Kidney tubule cell (primary cell): ENCODE measurements at regions not wholly inside any gene's neighbourhood (a gene's known extent, or its start where the extent isn't known, plus 50 kb on each side); places are given as distances from the start of the nearest gene placed in this dataset.

Source experiments
- DNase-seq: peaks from one replicate; pipeline ENCODE4 v3.0.0-alpha.2; 2018; ENCODE audit warnings: low spot score

DNA sequence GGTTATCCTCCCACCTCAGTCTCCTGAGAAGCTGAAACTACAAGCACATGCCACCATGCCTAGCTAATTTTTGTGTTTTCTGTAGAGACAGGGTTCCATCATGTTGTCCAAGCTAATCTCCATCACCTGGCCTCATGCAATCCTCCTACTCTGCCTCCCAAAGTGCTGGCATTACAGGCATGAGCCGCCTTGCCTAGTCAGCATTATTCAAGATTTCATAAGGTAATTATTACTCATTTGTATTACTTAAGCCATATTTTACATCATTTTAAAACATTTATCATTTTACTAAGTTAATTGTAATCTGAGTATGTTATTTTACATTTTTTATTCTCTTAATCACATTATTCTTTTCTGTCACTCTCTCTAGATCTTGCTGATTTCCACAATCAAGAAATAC lies 1575.6 kb downstream of the NCAM2 start:
- DNase-seq, result no peak

DNA sequence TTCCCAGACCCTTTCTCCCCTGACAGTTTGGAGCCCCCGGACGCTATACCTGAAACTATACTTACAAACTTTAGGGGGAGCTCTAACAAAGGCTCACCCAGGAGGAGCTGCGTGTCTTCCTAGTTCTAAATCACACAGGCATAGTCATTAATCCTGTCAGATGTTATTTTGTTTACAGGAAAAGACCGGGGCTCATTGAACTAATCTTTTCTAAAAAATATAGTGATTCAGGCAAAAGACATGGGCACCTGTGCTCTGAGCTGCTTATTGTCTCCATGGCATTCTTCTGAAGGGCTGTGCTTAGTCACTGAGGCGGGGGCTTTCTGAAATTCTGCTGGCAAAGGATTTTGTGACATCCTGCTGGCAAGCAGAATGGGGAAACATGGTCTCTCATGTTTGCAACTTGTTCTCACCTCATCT lies 1577.0 kb downstream of the NCAM2 start:
- DNase-seq, result no peak

DNA sequence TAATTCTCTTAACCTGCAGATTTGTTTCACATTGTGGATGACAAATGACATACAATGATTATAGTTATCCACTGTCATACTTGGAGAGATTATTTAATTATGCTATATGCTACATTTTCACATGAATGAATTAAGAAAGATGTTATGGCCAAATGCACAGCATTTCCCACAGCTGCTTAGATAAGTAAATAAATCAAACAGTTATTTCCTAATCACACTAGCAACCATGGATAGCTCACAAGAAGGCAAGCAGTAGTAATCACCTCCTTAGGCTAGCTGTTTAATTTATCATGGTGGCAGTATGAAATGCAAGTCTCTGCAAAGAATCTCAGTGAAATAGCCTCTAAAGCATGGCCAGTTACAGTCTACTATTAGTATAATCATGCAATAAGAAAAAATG lies 1581.5 kb downstream of the NCAM2 start:
- no peak for DNase-seq

DNA sequence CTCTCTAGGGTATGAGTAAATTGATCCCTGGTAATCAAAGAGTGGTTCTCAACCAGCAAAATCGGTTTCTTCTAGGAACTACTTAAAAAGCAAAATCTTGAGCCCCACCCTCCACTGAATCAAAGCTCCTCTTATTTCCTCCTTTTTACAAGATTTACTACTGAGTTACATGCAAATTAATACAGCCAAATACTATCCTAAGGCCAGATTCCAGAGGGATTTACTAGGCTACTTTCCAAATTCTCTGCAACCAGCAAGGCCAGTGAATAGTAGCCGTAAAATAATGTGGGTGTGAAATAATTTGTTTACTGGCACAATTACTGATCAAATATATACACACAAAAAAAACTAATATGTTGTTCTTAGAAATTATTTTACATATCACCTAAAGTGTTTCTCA lies 1583.8 kb downstream of the NCAM2 start:
- no peak for DNase-seq

DNA sequence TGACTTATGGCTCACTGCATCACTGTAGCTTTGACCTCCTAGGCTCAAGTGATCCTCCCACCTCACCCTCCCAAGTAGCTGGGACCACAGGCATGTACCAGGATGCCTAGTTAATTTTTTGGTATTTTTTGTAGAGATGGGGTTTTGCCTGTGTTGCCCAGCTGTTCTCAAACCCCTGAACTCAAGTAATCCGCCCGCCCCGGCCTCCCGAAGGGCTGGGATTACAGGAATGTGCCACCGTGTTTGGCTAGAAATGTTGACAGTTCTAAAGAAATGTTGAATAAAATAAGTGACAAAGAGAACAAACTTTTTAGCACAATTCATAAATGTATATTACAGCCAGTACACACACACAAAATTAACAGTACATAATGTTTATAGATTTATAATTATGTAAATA lies 1586.1 kb downstream of the NCAM2 start:
- no peak for DNase-seq

DNA sequence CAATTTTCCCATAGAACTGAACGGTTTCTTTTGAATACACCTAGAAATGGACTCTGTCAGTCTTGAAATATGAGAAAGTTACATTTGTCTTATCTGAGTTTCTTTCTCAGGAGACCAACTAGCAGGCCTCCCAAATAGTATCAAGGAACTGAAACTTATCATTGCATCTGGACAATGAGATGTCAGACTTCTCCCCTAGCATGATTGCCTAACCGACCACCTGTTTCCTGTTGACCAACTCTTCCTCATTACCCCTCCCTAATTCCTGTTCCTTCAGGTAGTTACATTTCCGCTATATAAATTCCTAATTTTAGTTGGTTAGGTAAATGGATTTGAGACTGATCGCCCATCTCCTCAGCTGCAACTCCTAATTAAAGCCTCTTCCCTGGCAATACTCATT lies 1587.3 kb downstream of the NCAM2 start:
- DNase-seq, result no peak

DNA sequence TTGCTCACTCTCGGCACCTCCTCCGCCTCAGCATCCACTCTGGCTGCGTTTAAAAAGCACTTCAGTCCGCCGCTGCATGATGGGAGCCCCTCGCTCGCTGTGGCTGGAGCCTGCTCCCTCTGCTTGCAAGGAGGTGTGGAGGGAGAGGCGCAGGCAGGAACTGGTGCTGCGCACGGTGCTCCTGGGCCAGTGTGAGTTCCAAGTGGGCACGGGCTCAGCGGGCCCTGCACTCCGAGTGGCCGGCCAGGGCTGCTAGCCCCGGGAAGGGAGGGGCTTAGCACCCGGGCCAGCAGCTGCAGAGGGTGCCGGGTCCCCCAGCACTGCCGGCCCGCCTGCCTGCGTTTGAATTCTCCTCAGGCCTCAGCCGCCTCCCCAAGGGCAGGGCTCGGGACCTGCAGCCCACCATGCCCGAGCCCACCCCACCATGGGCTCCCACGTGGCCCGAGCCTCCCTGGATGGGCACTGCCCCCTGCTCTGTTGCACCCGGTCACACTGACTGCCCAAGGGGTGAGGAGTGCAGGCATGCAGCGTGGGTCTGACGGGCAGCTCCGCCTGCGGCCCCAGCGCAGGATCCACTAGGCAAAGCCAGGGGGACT lies 1599.5 kb downstream of the NCAM2 start:
- no peak for DNase-seq

DNA sequence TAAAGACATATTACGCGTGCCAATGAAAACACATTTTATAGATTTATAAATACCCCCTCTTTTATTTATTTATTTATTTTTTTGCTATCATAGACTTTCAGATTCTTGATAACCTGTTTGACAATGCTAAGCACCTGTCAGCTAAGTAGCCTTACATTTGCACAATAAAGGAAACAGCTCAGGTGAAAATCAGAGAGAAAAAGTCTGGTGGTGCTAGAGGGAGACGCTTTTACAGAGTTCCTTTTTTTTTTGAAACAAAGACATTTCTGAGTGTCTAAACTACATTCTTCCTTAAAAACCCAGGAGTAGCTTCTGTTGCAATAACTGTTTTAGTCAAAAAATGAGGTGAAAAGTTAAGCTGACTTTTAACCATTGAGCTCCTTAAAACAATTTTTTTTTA lies 1611.6 kb downstream of the NCAM2 start:
- DNase-seq, result no peak

DNA sequence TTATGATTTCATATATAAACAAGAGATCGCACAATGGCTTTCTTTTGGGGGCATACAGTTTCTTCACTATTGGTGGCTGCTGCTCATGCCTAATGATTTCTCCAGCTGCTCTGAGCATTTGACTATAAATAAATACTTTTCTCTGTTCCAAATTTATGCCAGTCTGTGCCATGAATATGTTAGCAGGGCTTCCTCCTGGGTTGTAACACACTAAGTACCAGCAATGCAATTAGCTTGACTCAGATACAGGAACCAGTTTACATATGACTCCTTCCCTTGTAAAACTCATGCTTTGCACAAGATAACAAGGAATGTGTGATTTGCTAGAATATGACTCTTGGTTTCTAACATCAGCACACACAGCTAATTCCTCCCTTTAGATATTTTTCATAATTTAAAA lies 1629.7 kb downstream of the NCAM2 start:
- DNase-seq, result no peak

DNA sequence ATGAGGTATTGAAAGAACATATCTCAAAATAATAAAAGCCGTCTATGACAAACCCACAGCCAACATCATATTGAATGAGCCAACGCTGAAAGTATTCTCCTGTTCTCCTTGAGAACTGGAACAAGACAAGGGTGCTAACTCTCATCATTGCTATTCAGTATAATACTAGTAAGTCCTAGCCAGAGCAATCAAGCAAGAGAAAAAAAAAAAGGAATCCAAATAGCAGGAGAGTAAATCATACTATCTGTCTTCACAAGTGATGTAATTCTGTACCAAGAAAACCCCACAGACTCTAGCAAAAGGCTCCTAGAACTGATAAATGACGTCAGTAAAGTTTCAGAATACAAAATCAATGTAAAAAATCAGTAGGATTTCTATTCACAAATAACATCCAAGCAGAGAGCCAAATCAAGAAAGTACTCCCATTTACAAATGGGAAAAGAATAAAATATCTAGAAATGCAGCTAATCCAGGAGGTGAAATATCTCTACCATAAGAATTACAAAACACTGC lies 1632.8 kb downstream of the NCAM2 start:
- DNase-seq, result no peak

DNA sequence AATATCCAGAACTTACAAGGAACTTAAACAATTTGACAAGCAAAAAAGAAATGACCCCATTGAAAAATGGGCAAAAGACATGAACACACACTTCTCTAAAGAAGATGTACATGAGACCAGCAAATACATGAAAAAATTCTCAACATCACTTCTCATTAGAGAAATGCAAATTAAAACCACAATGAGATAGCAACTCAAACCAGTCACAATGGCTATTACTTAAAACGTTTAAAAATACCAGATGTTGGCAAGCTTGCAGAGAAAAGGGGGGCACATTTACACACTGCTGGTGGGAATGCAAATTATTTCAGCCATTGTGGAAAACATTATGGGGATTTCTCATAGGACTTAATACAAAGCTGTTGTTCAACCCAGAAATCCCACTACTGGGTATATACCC lies 1634.0 kb downstream of the NCAM2 start:
- DNase-seq, result no peak

DNA sequence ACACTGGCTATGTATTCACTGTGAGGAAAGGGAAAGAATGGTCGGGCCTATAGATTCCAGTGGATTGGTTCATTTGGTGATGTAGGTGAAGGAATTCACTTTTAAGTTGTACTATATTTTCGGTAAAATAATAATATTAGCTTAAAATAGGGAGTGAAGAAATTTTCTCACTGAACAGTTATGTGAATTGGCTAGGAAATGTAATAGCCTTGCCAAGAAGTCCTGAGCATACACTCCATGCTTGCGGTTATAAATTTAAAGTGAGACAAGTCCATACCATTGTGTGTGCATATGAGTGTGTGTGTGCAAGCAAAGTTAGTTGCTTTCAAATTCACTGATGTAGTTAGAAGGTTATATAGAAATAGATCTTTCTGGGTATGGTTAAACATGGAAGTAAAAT lies 1651.0 kb downstream of the NCAM2 start:
- DNase-seq, result no peak

DNA sequence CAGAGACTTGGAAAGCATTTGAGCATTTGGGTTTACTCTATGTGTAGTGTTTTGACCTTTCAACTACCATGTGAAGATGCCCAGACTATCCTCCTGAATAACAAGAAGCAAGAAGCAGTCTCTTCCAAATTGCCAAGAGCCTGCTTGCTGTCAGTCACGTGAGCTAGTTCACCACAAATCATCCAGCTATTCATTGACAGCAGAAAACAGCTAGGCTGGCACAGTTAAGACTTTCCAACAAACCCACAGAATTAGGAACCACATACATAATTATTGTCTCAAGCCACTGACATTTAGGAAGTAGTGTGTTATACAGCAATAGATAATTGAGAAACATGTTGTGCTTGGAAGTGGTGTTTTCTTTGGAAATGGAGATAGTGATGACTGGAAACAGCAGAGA lies 1652.0 kb downstream of the NCAM2 start:
- DNase-seq, result no peak

DNA sequence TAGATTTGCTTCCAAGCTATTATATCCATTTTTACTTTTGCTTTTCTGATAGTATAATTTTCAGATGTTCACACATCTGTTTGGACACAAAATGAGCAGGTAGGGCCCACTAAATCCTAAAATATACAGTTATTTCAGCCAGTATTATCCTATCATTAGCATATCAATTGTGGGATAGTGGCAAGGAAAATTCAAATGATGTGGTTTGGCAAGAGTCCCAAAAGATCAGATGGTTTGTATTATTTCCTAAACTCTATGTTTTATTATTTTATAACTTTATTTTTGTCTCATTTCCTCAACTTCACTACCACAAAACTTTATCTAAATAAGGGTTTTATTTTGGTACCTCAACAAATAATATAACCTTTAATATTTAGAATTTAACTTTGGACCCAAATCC lies 1659.6 kb downstream of the NCAM2 start:
- DNase-seq, result no peak

DNA sequence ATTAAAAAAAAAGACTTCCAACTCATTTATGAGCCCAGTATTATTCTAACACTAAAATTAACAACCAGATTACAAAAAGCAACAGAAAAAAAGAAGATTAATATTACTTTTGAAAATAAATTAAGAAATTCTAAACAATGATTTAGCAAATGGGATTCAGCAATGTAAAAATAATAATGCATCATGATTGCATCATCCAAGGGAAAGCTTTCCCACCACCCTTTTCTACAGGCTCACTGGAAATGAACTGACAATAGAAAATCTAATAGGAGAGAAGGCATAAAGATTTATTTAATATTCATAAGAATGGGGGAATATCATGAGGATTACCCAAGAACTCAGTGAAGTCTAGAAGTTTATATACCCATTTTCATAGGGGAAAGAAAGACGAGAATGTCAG lies 1671.9 kb downstream of the NCAM2 start:
- no peak for DNase-seq

DNA sequence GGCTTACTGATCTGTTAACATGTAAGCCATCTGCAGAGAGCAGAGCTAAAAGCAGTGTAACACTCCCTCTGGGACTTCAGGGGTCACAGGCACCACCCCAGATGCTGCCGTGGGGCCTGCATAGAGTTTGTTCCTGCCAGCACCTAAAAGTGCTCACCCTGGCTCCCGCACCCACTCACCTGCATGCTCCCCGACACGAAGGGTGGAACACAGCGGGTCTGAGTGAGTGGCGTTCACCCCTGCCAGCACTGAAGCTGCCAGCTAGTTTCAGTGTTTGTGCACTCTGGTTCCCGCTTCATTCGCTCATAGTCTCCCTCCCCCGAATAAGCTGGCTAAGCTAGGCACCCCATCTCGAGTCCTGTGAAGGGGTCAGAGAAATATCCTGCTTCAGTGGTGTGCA lies 1681.0 kb downstream of the NCAM2 start:
- DNase-seq, result no peak

DNA sequence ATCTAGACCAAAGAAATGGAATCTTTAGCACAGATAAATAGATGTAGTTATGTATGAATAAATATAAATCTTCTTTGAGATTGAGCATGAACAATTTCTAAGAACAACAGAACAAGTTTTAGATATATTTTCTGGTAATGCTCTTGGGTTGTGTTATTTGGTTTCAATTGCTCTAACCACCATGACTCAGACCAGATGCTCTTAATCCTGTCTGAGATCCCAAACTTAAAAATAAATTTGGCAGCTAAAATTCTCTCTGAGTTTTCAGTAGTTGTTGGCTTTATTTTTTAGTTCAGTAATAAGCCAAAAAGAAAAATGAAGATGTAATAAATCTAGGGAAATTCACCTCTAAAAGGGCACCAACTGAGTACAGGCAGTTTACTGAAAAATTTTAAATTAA lies 1693.4 kb downstream of the NCAM2 start:
- no peak for DNase-seq

DNA sequence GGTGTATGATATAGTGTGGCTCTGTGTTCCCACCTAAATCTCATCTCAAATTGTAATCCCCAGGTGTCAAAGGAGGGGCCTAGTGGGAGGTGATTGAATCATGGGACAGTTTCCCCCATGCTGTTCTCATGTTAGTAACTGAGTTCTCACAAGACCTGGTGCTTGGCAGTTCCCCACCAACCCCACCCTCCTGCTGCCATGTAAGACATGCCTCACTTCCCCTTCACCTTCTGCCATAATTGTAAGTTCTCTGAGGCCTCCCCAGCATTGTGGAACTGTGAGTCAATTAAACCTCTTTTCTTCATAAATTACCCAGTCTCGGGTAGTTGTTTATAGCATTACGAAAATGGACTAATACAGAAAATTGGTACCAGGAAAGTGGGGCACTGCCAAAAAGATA lies 1705.3 kb downstream of the NCAM2 start:
- no peak for DNase-seq

DNA sequence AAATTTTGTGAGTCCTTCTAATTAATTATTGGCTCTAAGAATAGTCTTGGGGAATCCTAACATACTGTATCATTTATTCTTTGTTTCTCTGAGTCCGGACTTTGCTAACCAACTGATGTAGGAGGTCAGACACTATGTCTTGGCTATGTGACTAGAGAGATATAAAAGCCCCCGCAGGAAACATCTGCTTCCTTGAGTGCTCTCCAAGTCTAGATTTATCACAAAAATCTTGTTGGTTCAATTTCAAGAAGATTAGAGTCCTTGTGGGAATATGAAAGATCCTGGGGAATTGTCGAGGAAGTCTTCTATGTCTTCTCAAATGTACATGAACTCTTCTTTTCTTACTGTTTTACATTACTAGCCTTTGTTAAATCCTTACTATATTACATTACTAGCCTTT lies 1712.5 kb downstream of the NCAM2 start:
- DNase-seq, result no peak

DNA sequence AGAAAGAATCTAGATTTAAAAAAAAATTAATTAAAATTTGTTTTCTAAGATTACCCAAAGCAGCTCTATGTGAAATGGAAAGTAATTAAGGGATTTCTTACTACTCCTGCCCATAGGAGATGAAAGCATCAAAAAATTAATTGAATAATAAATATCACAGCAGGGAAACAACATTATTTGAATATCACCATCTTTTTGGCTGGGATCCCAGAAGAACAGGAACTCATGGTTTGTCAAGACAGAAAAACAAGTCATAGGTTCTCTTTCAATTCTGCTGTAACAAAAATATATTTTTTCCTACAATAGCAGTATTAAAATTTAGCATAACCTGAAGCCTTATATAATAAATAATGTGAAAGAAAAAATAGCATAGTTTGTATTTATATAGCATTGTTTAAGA lies 1713.4 kb downstream of the NCAM2 start:
- no peak for DNase-seq

DNA sequence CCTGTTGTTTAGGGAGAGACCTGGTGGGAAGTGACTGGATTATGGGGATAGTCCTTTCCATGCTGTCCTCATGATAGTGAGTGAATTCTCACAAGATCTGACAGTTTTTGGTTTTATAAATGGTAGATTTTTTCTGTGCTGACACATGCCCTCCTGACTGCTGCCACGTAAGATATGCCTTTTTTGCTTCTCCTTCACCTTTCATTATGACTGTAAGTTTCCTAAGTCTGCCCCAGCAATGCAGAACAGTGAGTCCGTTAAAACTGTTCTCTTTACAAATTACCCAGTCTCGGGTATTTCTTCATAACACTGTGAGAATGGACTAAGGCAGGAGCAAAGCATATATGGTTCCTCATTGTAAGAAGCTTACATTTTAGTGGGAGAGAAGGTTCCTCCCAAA lies 1727.2 kb downstream of the NCAM2 start:
- DNase-seq, result no peak

DNA sequence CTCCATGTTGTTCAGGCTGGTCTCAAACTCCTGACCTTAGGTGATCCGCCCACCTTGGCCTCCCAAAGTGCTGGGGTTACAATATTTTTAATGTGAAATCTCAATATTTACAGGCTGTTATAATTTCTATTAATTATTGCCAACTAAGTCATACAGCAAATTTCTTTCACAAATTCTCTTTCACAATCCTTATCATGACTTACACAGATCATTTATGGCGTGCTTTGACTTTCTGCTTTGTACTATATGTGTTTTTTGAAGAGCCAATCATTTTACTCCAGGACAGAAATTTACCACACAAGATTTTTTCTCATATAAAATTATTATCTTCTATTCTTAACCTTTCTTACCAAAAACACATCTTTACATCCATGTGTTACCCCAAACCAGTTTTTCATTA lies 1729.9 kb downstream of the NCAM2 start:
- no peak for DNase-seq

DNA sequence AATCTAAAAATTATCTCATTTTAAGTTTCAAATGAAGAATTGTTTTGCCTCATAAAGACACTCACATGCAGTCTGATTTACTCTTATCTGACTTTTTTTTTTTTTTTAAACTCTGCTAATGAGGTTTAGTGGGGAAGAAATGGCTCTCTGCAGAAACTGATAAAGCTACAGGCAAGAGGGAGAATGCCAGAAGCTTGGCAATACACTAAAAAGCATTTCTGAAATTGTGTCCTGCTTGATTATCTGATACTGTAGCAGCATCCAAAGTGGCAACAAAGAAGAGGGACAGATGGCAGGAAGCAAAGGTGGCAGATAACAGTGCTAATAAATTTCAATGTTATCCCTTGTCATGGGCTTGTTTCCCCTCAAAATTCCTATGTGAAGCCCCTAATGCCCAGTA lies 1744.9 kb downstream of the NCAM2 start:
- no peak for DNase-seq

DNA sequence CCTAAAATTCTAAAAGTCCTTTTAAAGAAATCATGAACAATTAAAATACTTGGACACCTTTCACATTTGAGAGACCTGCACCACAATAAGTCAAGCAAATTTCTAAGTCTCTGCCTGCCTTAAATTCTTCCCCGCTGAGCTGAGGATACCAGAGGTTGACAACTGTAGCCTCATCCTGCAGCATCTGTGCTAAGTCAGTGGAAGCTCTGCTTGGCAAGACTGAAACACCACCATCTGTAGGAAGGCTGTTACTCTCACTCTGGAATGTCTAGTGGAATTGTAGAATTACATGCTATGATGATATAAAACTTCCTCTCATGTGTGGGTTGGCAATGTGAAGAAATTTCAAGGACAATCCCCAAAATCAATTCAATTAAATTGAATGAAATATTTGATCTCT lies 1756.5 kb downstream of the NCAM2 start:
- DNase-seq, result no peak

DNA sequence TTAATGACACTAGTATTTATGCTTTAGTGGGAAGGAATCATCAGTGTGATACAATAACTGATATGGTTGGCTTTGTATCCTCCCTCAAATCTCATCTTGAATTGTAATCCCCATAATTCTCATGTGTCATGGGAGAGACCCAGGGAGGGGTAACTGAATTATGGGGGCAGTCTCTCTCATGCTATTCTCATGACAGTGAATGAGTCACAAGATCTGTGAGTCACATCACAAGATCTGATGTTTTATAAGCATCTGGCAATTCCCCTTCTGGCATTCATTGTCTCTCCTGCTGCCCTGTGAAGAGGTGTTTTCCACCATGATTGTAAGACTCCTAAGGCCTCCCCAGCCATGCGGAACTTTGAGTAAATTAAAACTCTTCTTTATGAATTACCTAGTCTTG lies 1760.3 kb downstream of the NCAM2 start:
- DNase-seq, result peak; percentile 9
